ENCODE measurements at regions not wholly inside any gene's neighbourhood (a gene's known extent, or its start where the extent isn't known, plus 50 kb on each side); places are given as distances from the start of the nearest gene placed in this dataset.

DNA sequence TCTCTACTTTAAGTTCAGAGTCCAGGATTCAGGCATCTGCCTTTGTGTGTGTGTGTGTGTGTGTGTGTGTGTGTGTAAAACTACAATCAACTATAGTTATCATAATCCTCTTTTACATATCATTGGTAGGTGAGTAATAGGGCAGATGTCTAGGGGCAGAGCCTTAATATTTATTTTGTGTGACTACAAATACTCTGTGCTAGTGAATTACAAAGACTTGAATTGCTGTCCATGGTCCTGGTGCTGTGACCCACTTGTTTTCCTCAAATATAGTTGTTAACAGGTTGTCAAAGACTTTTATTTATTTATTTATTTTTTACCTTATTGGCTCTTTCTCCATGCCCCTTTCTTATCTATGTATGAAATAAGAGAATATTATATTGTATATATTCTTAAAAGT, 196.8 kb downstream of the ANXA1 start:
- TF ChIP-seq, protein P1, sequence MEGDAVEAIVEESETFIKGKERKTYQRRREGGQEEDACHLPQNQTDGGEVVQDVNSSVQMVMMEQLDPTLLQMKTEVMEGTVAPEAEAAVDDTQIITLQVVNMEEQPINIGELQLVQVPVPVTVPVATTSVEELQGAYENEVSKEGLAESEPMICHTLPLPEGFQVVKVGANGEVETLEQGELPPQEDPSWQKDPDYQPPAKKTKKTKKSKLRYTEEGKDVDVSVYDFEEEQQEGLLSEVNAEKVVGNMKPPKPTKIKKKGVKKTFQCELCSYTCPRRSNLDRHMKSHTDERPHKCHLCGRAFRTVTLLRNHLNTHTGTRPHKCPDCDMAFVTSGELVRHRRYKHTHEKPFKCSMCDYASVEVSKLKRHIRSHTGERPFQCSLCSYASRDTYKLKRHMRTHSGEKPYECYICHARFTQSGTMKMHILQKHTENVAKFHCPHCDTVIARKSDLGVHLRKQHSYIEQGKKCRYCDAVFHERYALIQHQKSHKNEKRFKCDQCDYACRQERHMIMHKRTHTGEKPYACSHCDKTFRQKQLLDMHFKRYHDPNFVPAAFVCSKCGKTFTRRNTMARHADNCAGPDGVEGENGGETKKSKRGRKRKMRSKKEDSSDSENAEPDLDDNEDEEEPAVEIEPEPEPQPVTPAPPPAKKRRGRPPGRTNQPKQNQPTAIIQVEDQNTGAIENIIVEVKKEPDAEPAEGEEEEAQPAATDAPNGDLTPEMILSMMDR (IDR thresholded peaks at IDR 0.05; ENCODE audit: control extremely low read depth, extremely low read depth, low read depth, missing control alignments): no peak
- ChIA-PET POLR2A (no interaction called here), CTCF (no interaction called here)
- DNase-seq (ENCODE audit: extremely low spot score): no peak

DNA sequence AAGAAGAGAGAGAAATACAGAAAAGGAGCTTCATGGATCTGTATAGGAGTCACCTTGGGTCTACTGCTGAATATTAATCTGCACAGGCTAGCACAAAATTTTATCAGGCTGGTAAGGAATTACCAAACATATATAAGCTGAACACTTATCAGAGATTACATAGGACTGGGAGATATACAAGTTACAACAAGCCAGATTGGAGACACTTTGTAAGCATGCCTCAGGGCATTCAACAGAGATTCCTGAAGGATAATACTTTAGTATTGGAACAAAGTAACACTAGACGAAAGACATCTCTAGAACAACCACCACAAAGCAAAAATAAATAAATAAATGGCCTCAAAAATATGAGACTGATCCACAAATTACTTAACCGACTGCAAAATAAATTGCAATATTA, 197.8 kb downstream of the ANXA1 start:
- ChIA-PET POLR2A (no interaction called here), CTCF (interaction anchor here (0.9 kb wide), 1 partner anchor 14 kb away, joined by 3 read pairs; no protein-coding TSS in a partner anchor)
- TF ChIP-seq, protein P1 (IDR thresholded peaks at IDR 0.05; ENCODE audit: control extremely low read depth, extremely low read depth, low read depth, missing control alignments): no peak
- DNase-seq (ENCODE audit: extremely low spot score): no peak

DNA sequence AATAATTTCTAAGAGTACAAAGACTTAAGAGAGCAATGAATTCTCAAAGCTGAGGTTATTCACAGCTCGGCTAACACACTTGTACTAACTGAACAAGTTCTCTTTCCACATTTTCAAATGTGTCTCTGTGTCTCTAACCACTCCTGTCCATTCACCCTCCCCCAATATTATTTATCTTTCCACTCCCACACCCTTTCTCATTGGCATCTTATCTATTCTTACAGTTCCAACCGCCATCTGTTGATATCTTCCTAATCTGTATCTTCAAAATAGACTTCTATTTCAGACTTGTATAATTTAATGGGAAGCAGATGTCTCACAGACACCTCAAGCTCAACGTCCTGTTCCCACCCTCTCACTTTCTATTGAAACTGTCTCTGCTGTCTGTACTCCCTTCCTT, 205.9 kb downstream of the ANXA1 start:
- TF ChIP-seq, protein P1 (IDR thresholded peaks at IDR 0.05; ENCODE audit: control extremely low read depth, extremely low read depth, low read depth, missing control alignments): no peak
- ChIA-PET POLR2A (no interaction called here), CTCF (no interaction called here)
- DNase-seq (ENCODE audit: extremely low spot score): no peak

DNA sequence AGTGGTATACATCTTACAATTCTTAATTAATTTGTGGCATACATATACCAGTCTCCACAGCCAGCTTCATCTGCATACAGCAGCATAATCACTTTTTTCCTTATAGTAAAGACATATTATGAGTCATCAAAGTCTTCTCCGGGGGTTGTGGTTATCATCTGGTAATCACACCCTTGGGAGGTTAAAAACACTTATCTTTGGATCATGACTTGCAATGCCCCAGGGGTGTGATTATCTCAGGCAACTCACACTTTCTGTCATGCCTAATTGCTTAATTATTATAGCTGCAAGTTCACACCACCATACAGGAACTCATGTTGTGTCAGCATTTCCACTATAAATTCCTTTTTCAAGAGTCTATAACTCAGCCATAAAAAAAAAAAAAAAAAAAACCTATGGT, 218.4 kb downstream of the ANXA1 start:
- TF ChIP-seq, protein P1 (IDR thresholded peaks at IDR 0.05; ENCODE audit: control extremely low read depth, extremely low read depth, low read depth, missing control alignments): no peak
- ChIA-PET POLR2A (no interaction called here), CTCF (no interaction called here)
- no peak for DNase-seq (ENCODE audit: extremely low spot score)

DNA sequence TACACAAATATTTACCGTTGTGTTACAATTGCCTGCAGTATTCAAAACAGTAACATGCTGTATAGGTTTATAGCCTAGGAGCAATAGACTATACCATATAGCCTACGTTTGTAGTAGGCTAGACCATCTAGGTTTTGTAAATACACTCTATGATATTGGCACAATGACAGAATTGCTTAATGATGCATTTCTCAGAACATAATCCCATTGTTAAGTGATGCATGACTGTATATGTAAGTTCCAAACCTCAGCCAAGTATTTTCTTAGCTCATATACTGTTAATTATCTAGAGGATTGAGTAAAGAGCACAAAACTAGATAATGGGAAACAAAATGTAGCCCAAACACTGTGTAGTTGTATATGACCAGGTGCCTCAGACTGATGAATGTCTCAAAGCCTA, 220.1 kb downstream of the ANXA1 start:
- POLR2A ChIA-PET: no interaction called here
- CTCF ChIA-PET: interaction anchor here (1.2 to 2.1 kb wide), 2 partner anchors 11 to 13 kb away, joined by 4 to 6 read pairs; no protein-coding TSS in a partner anchor
- no peak for DNase-seq (ENCODE audit: extremely low spot score)
- TF ChIP-seq, protein P1 (IDR thresholded peaks at IDR 0.05; ENCODE audit: control extremely low read depth, extremely low read depth, low read depth, missing control alignments): no peak

DNA sequence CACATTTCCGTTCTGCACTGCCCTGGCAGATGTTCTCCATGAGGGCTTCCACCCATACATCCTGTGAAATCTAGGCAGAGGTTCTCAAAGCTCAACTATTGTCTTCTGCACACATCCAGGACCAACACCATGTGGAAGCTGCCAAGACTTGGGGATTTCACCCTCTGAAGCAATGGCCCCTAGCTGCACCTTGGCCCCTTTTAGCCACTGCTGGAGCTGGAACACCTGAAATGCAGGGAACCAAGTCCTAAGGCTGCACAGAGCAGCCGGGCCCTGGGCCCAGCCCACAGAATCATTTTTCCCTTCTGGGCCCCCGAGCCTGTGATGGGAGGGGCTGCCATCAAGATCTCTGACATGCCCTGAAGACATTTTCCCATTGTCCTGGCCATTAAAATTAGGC, 228.7 kb downstream of the ANXA1 start:
- CTCF ChIA-PET: no interaction called here

More for the DNA sequence above, 228.7 kb downstream of the ANXA1 start:
- POLR2A ChIA-PET: no interaction called here
- TF ChIP-seq, protein P1 (IDR thresholded peaks at IDR 0.05; ENCODE audit: control extremely low read depth, extremely low read depth, low read depth, missing control alignments): no peak
- no peak for DNase-seq (ENCODE audit: extremely low spot score)
